ENCODE measurements at regions not wholly inside any gene's neighbourhood (a gene's known extent, or its start where the extent isn't known, plus 50 kb on each side); places are given as distances from the start of the nearest gene placed in this dataset.

- Histone ChIP-seq H3K4me3 (no peak overlapping the region), H3K9me3 (no peaks in the 10 kb centered on the region), H3K27me3 (no peaks in the 10 kb centered on the region), H3K27ac (no peak overlapping the region), H3K36me3 (no peaks in the 10 kb centered on the region), H3K4me1 (no peaks in the 10 kb centered on the region)
- intact Hi-C loops (cut with DNase I; ENCODE audit: low total_unique reads) = no loop called here
- DNase-seq = no peak
- 13 to 38% methylated on average over 1 of the region's 1 CpG for WGBS, 2 donors (ENCODE audit: low coverage in 1 of 2)
- in situ Hi-C loops (cut with MboI; ENCODE audit: low pct_ligation_motif_present in 1 of 4, low pct_unique_long_range_greater_than_20kb in 1 of 4, low sequenced_read_pairs in 3 of 4) = no loop called here
- TF ChIP-seq POLR2AphosphoS5 (IDR thresholded peaks at IDR 0.05) (no peak), POLR2A (IDR thresholded peaks at IDR 0.05) (no peak), CTCF (IDR thresholded peaks at IDR 0.05) (no peak), EP300 (IDR thresholded peaks at IDR 0.05; ENCODE audit: low read depth) (no peak)
Observed at GRCh38 chr1:216937491-216937890, 214.3 kb upstream of the ESRRG start.

- H3K4me3 ChIP-seq = no peak overlapping the region
- DNase-seq = no peak
- H3K27me3 ChIP-seq = no peaks in the 10 kb centered on the region
- 60 to 92% methylated on average over 1 of the region's 1 CpG for WGBS, 2 donors (ENCODE audit: low coverage in 1 of 2)
- TF ChIP-seq CTCF (IDR thresholded peaks at IDR 0.05) (no peak), EP300 (IDR thresholded peaks at IDR 0.05; ENCODE audit: low read depth) (no peak), POLR2A (IDR thresholded peaks at IDR 0.05) (no peak), POLR2AphosphoS5 (IDR thresholded peaks at IDR 0.05) (no peak)
- intact Hi-C loops (cut with DNase I; ENCODE audit: low total_unique reads) (no loop called here), in situ Hi-C loops (cut with MboI; ENCODE audit: low pct_ligation_motif_present in 1 of 4, low pct_unique_long_range_greater_than_20kb in 1 of 4, low sequenced_read_pairs in 3 of 4) (no loop called here)
- no peaks in the 10 kb centered on the region for H3K4me1 ChIP-seq
- H3K36me3 ChIP-seq = no peaks in the 10 kb centered on the region
- H3K9me3 ChIP-seq = no peaks in the 10 kb centered on the region
- no peak overlapping the region for H3K27ac ChIP-seq
Observed at GRCh38 chr1:216936779-216937178, 213.6 kb upstream of the ESRRG start.

- Histone ChIP-seq H3K4me3 (no peak overlapping the region), H3K27me3 (no peaks in the 10 kb centered on the region), H3K27ac (no peak overlapping the region), H3K36me3 (no peaks in the 10 kb centered on the region), H3K9me3 (no peaks in the 10 kb centered on the region), H3K4me1 (no peaks in the 10 kb centered on the region)
- no peak for DNase-seq
- intact Hi-C loops (cut with DNase I; ENCODE audit: low total_unique reads) = loop anchor here (2.0 kb wide), 1 partner anchor 69 kb away; no protein-coding TSS in a partner anchor
- 54 to 61% methylated on average over 3 of the region's 3 CpGs for WGBS, 2 donors (ENCODE audit: low coverage in 1 of 2)
- in situ Hi-C loops (cut with MboI; ENCODE audit: low pct_ligation_motif_present in 1 of 4, low pct_unique_long_range_greater_than_20kb in 1 of 4, low sequenced_read_pairs in 3 of 4) = no loop called here
- no peak for TF ChIP-seq EP300 (IDR thresholded peaks at IDR 0.05; ENCODE audit: low read depth)
- TF ChIP-seq POLR2AphosphoS5 (IDR thresholded peaks at IDR 0.05) = no peak
- TF ChIP-seq CTCF (IDR thresholded peaks at IDR 0.05) = no peak
- TF ChIP-seq POLR2A (IDR thresholded peaks at IDR 0.05) = no peak
Observed at GRCh38 chr1:216935901-216936300, 212.7 kb upstream of the ESRRG start.

- intact Hi-C loops (cut with DNase I; ENCODE audit: low total_unique reads) = no loop called here
- in situ Hi-C loops (cut with MboI; ENCODE audit: low pct_ligation_motif_present in 1 of 4, low pct_unique_long_range_greater_than_20kb in 1 of 4, low sequenced_read_pairs in 3 of 4) = no loop called here
- 92% methylated on average over 3 of the region's 3 CpGs; no CpG with 5 or more reads in 1 of the 2 donors for whole genome bisulfite sequencing, 2 donors (ENCODE audit: low coverage in 1 of 2)
- Histone ChIP-seq H3K36me3 (no peaks in the 10 kb centered on the region), H3K4me3 (no peak overlapping the region), H3K9me3 (no peaks in the 10 kb centered on the region), H3K27me3 (no peaks in the 10 kb centered on the region), H3K4me1 (no peaks in the 10 kb centered on the region), H3K27ac (no peak overlapping the region)
- DNase-seq = no peak
- no peak for TF ChIP-seq POLR2AphosphoS5 (IDR thresholded peaks at IDR 0.05)
- no peak for TF ChIP-seq CTCF (IDR thresholded peaks at IDR 0.05)
- no peak for TF ChIP-seq EP300 (IDR thresholded peaks at IDR 0.05; ENCODE audit: low read depth)
- TF ChIP-seq POLR2A (IDR thresholded peaks at IDR 0.05) = no peak
Observed at GRCh38 chr1:216932424-216932823, 209.2 kb upstream of the ESRRG start.
